NCI-H526 (cell line): ENCODE measurements at regions not wholly inside any gene's neighbourhood (a gene's known extent, or its start where the extent isn't known, plus 50 kb on each side); places are given as distances from the start of the nearest gene placed in this dataset.

ENCODE experiments used
- DNase-seq, 2 experiments: peaks; one replicate each; lab custom pipeline; 2025; lab: John Stamatoyannopoulos, UW

DNA sequence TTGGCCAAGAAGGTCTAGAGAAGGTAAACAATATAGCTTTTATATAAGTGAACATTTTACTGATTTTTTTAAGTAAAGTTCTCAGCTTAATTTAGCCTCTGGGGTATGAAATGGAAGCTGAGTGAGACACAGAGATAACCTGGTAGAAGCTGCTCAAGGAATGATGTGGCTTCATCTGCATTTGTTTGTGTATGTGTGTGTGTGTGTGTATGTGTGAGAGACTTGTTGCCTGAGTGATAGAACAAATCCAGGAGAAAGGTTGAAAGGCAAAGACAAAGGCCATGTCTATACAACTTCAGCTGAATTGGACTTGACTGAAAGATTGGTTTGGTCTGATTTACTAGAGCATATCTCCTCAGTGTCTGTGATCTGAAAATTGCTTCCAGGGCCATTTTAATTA, 63.6 kb downstream of the PCDH7 start:
- DNase-seq = no peak

GRCh38 chr4:30789219-30789671, 69.1 kb downstream of the PCDH7 start:
- DNase-seq = no peak

DNA sequence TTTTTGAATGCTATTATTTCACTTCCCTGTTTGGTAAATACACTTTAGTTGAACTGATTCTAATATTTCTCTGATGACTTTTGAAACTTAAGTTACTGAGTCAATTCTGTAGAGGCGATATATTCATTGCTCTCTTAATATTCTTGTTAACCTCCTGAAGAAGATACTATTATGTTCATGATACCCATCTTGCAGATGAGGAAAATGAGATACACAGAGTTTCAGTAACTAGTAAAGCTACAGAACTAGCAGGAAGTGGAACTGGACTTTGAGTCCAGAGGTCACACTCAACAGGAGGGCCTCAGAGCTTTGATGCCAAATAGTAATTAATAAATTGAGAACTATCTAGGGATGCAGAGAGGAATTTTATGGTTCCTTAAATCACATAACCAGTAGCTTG, 70.0 kb downstream of the PCDH7 start:
- DNase-seq = no peak

DNA sequence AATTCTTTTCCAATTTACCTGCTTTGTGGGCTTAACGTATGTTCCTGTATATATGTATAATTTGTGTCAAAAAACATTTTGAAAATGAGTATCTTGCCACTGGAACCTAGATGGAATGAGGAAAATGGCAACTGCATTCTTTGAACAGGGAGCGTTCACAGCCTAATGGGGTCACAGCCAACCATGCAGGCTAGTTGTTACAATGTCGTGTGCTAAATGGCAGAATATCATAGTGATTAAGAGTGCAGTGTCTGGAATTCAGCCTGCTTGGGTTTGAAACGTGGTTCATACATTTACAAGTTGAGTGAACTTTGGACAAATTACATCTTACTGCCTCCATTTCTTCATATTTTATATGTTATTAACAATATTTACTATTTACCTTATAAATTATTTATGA, 70.8 kb downstream of the PCDH7 start:
- no peak for DNase-seq

DNA sequence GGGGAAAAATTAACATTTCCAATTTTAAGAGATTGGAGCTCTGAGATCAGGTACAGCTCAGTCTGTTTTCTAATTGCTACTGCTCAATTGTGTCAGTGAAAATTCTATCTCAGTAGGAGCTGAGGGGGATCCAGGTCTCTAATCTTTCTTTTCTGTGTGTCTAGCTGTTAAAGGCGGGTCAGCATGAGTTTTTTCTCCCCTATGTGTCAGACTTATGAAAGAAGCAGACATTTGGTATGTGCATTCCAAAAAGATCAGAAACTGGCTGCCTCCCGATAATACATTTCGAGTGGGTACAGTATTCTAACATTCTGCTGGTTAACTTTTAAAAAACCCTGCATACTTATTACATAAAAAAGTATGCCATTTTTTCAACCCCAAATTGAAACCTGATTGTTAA, 72.4 kb downstream of the PCDH7 start:
- no peak for DNase-seq

GRCh38 chr4:30801876-30802275, 81.7 kb downstream of the PCDH7 start:
- DNase-seq = no peak

- DNase-seq = no peak
Measured at GRCh38 chr4:30802622-30803323, 82.6 kb downstream of the PCDH7 start.

DNA sequence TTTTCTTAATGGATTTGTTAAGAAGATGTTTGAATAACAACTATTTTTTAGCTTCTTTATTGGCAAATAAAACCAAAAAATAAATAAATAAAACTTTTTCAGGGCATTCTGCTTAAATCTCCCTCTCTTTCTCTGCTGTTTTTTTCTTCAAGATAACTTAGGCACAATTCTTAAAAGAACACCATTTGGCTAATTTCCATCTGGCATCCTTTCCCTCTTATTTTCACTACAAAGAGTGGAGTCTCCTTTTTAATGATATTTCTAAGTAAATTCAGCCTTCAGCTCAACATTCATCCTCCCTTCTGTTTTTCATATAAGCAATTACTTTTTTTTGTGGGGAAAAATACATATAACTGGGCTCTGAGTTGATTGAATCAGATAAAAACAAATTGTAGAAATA, 88.1 kb downstream of the PCDH7 start:
- no peak for DNase-seq

DNA sequence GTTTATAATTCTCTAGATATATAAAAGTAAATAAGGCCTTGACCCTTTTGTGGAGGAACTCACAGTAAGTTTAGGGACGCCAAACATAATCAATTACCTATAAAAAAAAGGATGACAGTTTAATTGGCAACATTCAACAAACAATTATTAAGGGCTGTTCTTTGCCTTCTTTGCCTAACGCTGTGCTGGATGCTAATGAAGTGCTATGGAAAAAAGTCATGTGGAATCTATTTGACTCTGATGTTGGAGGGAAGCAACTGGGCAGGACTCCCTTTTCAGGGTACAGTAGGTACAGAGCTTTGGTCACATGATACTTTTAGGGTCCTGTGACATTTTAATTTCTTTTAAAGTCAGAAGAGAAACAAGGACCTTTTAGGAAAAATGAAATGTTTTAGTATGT, 91.1 kb downstream of the PCDH7 start:
- no peak for DNase-seq

DNA sequence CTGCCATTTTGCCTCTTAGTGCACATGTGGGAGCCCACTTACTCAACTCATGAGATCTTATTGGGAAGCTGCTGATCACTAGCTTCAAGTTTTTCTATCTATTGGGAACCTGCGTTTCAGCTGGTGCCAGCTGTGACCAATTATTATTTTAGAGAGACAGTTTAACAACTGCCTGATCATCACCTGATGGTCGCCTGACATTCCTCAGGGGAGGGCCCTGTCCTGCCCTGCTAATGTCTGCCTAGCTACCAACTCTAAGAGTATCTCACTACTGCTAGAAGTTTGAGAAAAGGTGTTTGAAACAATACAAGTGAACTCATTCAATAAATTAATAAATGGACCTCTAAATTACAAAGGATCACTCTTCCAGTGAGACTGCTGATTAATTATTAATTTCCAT, 95.5 kb downstream of the PCDH7 start:
- no peak for DNase-seq

DNA sequence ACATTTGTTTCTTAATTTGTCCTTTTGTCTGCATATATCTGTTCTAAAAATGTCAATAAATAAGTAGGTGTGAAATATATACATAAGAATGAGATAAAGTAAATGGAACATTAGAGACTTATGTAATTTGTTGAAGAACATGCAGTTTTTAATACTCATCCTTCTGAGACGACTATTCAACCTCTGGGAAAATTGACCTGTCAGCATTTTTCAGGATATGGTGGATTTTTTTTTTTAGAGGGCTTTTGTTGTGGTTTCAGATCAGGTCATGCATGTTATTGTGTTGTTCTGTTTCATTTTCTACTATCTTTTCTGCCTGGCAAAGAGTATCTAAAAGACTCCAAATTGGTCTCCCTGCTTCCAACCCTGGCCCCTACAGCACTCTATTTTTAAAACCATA, 97.3 kb downstream of the PCDH7 start:
- DNase-seq = no peak

DNA sequence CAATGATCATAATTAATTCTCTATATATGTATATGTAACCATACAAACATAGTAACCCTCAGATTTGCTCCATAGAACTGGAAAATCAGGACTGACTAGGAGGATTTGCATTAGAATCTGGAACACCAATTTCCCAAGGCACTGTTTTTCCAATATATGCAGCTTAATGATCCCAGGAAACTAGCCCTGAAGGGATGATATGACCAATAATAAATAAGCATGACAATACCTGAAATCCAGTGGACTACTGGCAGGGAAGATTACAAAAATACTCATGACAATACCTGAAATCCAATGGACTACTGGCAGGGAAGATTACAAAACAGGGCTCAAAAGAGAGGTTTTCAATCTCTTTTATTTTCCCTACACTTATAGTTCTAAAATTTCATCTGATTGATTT, 98.4 kb downstream of the PCDH7 start:
- no peak for DNase-seq

DNA sequence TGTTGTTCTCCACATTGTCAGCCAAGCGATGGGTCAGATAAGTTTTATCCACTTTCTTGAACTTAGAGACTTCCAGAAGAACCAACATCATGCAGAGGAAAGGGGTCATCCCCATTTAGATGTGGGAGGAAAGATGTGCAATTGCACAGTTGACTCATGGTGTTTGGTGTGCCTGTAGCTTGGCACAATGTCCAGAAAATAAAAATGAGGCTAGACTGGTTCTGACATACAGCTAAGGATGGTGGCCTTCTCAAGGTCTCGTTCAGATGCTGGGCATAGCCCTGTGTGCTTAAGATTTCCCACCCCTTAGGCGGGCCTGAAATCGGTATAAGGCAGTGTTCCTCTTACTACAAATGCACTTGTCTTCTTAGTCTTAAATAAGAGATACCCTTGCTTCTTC, 101.1 kb downstream of the PCDH7 start:
- no peak for DNase-seq

DNA sequence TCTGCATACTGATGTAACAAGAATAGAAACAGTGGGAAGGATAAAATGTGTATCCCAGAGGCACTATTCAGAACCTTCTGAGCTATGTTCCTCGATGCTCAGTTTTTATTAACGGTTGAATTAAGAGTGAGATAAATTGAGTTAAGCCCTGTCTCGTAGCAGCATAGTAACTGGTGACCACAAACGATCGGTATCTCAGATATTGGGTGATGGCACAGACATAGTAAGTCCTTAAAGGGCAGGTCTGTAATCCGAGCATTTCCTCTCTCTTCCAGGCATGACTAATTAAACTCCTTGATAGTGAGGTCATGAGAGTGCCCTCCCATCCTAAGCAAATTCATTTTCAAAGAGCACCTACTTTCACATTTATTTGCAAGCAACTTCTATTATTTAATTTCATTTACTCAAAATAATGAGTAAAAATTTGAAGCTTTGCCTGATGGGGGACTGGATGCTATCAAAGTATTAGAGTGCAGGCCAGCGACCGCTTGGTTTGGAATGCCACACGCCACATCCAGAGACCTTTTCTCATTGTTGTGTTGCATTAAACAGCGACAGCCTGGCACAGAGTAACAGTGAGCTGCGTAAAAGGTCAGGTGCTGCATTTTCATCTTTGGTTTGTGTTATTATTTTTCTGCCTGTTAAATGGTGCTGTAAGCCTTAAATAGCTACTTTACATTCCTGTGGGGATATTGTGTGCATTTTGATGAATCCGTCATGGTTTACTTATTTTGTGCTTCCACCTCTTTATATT, 101.9 kb downstream of the PCDH7 start:
- peak; percentile 8 to 10 for DNase-seq

GRCh38 chr4:30822911-30823551, 102.9 kb downstream of the PCDH7 start:
- DNase-seq = no peak

DNA sequence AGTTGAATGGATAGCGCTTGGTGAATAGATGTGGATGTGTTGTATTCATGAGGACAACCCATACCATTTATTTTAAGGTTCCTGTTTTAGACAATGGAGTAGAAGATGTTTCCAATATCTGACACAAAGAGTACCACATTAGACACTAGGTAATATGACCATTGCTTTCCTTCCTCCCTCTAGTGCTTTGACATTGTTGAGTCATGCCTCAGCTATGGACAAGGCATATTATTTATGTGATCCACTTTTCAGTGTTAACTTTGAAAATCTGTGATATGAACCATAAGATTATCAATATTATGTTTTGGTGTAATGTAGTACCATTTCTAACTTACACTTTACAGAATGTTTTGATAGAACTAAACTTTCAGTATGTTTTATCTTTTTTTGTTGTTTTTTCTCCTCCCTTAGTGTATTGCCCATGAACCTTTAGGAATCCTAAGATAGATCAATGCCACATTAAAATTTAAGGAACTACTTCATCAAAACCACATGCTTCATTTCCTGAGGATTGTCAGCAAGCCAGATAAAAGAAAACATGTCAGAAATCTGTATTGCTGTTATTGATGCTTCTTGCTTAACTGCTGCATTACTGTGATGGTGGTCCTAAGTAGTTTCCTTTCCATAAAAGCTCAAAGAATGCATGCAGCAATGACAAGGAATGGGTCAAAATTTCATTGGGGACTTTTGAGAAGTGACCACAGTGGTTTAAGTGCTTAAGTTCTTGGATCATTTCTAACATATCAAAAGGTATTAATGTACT, 105.0 kb downstream of the PCDH7 start:
- no peak for DNase-seq

GRCh38 chr4:30828264-30828926, 108.2 kb downstream of the PCDH7 start:
- no peak for DNase-seq

DNA sequence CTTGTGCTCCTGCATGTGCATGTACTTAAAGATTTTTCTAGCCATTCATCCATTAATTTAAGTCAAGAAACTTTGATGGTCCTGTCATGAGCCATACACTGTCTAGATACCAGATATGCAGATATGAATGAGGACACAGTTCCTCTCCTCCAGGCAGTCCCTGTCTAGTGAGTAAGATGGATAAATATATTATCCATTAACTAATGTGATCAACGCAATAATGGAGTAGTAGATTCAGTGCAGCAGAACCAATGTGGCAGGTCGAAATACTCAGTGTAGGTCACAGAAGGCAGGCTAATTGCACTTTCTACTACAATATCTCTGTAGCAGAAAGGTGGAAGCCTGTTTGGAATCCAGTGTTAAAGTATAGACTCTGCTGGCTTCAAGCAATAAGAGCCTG, 112.5 kb downstream of the PCDH7 start:
- DNase-seq = no peak

- no peak for DNase-seq
Measured at GRCh38 chr4:30833206-30833605, 113.0 kb downstream of the PCDH7 start.

- no peak for DNase-seq
Measured at GRCh38 chr4:30835044-30835443, 114.9 kb downstream of the PCDH7 start.

GRCh38 chr4:30836231-30836630, 116.1 kb downstream of the PCDH7 start:
- DNase-seq = no peak

DNA sequence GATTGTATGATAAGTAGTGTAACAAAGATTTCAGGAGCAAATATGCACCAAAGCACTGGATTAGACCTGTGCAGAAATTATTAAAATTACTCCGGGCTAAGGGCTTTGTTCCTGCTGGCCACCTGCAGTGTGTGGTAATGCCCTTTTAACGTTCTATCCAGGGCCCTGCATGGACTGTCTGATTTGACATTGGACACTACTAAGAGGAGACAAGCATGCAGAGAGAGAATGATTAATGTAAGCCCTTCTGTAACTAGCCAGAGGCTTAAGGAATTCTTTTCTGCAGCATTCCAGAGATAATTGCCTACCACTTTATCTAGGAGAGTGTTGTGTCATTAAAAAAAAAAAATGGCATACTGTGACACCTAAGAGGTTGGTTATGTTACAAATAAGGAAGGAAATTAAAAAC, 117.0 kb downstream of the PCDH7 start:
- DNase-seq = no peak
